Choroid plexus epithelial cell (primary cell): ENCODE measurements at regions not wholly inside any gene's neighbourhood (a gene's known extent, or its start where the extent isn't known, plus 50 kb on each side); places are given as distances from the start of the nearest gene placed in this dataset.
"Not testable (repeated sequence)": the region's sequence is repeated elsewhere in the genome, so short reads cannot be mapped to it uniquely, and the experiment has no call there.

ENCODE experiments used
- DNase-seq: peaks from one replicate; pipeline ENCODE4 v3.0.0-alpha.2; 2010; ENCODE audit warnings: low read depth
- H3K4me3 ChIP-seq: 2 replicates; pipeline ENCODE4 v1.5.1; 2011; ENCODE audit warnings: low read depth, mild to moderate bottlenecking, control low read depth, low read length, moderate library complexity
- CTCF ChIP-seq: conservative IDR thresholded peaks from 2 replicates; pipeline ENCODE4 v1.5.1; 2011; ENCODE audit warnings: low read depth, mild to moderate bottlenecking, control low read depth, inconsistent platforms, low read length, moderate library complexity

GRCh38 chr11:38721586-38722315, 2123.7 kb upstream of the RAG2 start:
- no peak for DNase-seq
- H3K4me3 ChIP-seq: no peak overlapping the region
- no peak for TF ChIP-seq CTCF

GRCh38 chr11:38718659-38719058, 2120.6 kb upstream of the RAG2 start:
- no peak for DNase-seq
- no peak for TF ChIP-seq CTCF
- no peak overlapping the region for H3K4me3 ChIP-seq

- peak; percentile 33 for DNase-seq
- no peak for TF ChIP-seq CTCF
- H3K4me3 ChIP-seq: no peak overlapping the region
These were observed 2120.0 kb upstream of the RAG2 start for GRCh38 chr11:38718049-38718448.

- no peak for TF ChIP-seq CTCF
- DNase-seq: no peak
- no peak overlapping the region for H3K4me3 ChIP-seq
These were observed 2113.1 kb upstream of the RAG2 start for GRCh38 chr11:38711110-38711509.

GRCh38 chr11:38710262-38710661, 2112.2 kb upstream of the RAG2 start:
- TF ChIP-seq CTCF: no peak

GRCh38 chr11:38700111-38700510, 2102.1 kb upstream of the RAG2 start:
- DNase-seq: no peak
- TF ChIP-seq CTCF: no peak
- no peak overlapping the region for H3K4me3 ChIP-seq

More at GRCh38 chr11:38710262-38710661, 2112.2 kb upstream of the RAG2 start:
- H3K4me3 ChIP-seq: no peak overlapping the region
- no peak for DNase-seq

- H3K4me3 ChIP-seq: no peak overlapping the region
- TF ChIP-seq CTCF: no peak
- no peak for DNase-seq
These were observed 2095.3 kb upstream of the RAG2 start for GRCh38 chr11:38693306-38693705.

GRCh38 chr11:38690211-38690610, 2092.2 kb upstream of the RAG2 start:
- not testable (repeated sequence) for H3K4me3 ChIP-seq, DNase-seq
